Mesendoderm (in vitro differentiated cells): ENCODE measurements at regions not wholly inside any gene's neighbourhood (a gene's known extent, or its start where the extent isn't known, plus 50 kb on each side); places are given as distances from the start of the nearest gene placed in this dataset.

Source experiments
- DNase-seq: peaks from one replicate; pipeline ENCODE4 v3.0.0; 2013
- H2AK5ac ChIP-seq: 2 replicates; pipeline ENCODE4 v1.6.1; 2013; ENCODE audit warnings: low read length, inconsistent platforms
- H2BK120ac ChIP-seq: 2 replicates; pipeline ENCODE4 v1.6.1; 2013; ENCODE audit warnings: low read depth, mild to moderate bottlenecking, low read length, moderate library complexity, mixed read lengths
- H2BK15ac ChIP-seq: replicated peaks from 2 replicates; pipeline ENCODE4 v1.6.1; 2013; ENCODE audit warnings: low read depth, mild to moderate bottlenecking, moderate library complexity
- H2BK5ac ChIP-seq: 2 replicates; pipeline ENCODE4 v1.6.1; 2013; ENCODE audit warnings: low read length, inconsistent platforms
- H3K18ac ChIP-seq: 2 replicates; pipeline ENCODE4 v1.6.1; 2013; ENCODE audit warnings: mild to moderate bottlenecking, low read length, mixed read lengths
- H3K23ac ChIP-seq: one replicate; pipeline ENCODE4 v1.6.1; 2013; ENCODE audit warnings: low read length
- H3K27ac ChIP-seq: 2 replicates; pipeline ENCODE4 v1.5.1; 2013; ENCODE audit warnings: low read depth, mild to moderate bottlenecking, inconsistent platforms, low read length, moderate library complexity
- H3K27me3 ChIP-seq: 2 replicates; pipeline ENCODE4 v1.6.1; 2013; ENCODE audit warnings: low read length, control low read depth, mild to moderate bottlenecking, inconsistent platforms; ENCODE audit not compliant: insufficient read depth, poor library complexity
- H3K36me3 ChIP-seq: 2 replicates; pipeline ENCODE4 v1.6.1; 2013; ENCODE audit warnings: low read length, inconsistent platforms; ENCODE audit not compliant: control insufficient read depth, insufficient read depth
- H3K4ac ChIP-seq: one replicate; pipeline ENCODE4 v1.6.1; 2013; ENCODE audit warnings: low read depth, mild to moderate bottlenecking, low read length, moderate library complexity
- H3K4me1 ChIP-seq: 2 replicates; pipeline ENCODE4 v1.6.1; 2013; ENCODE audit warnings: low read depth, low read length, inconsistent platforms; ENCODE audit not compliant: control insufficient read depth
- H3K4me2 ChIP-seq: 2 replicates; pipeline ENCODE4 v1.6.1; 2013; ENCODE audit warnings: low read length
- H3K4me3 ChIP-seq: 2 replicates; pipeline ENCODE4 v1.5.1; 2013; ENCODE audit warnings: mild to moderate bottlenecking, low read length
- H3K56ac ChIP-seq: one replicate; pipeline ENCODE4 v1.6.1; 2013; ENCODE audit warnings: low read length
- H3K79me1 ChIP-seq: 2 replicates; pipeline ENCODE4 v1.6.1; 2013; ENCODE audit warnings: low read length, inconsistent platforms
- H3K79me2 ChIP-seq: 2 replicates; pipeline ENCODE4 v1.6.1; 2013; ENCODE audit warnings: mild to moderate bottlenecking, low read length; ENCODE audit not compliant: control insufficient read depth, insufficient read depth
- H3K9ac ChIP-seq: 2 replicates; pipeline ENCODE4 v1.6.1; 2013; ENCODE audit warnings: low read length, inconsistent platforms
- H4K5ac ChIP-seq: one replicate; pipeline ENCODE4 v1.6.1; 2013; ENCODE audit warnings: low read length
- H4K8ac ChIP-seq: one replicate; pipeline ENCODE4 v1.6.1; 2013; ENCODE audit warnings: low read depth, mild to moderate bottlenecking, control low read depth, low read length, moderate library complexity
- WGBS: extraction: QIAGEN DNeasy Blood & Tissue Kit; methylation state at CpG from one replicate; pipeline ENCODE4 v1.1.7; 2013; ENCODE audit warnings: low lambda C conversion rate, missing lambda C conversion rate; ENCODE audit not compliant: insufficient coverage; ENCODE audit errors: extremely low coverage; 5-methylcytosine and 5-hydroxymethylcytosine counted together

DNA sequence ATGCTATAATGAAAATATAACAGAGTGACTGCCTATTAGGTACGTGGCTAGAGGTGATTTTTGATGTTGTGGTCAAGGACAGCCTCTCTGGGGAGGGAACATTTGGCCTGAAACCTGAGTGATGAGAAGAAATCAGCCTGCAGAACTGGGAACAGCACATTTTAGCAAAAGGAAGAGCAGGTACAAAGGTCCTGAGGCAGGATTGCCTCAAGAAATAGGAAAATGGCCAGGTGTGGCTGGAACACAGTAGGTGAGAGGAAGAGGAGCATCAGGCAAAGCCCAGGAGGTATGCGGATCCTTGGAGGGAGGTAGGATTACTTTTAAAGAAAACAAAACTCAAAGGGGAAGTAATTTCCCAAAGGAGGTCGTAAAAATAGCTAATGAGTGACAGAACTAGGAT is 582.9 kb downstream of the MED13L start:
- Histone ChIP-seq H3K23ac (no peak overlapping the region), H3K27ac (no peak overlapping the region), H2BK5ac (no peak overlapping the region), H4K8ac (no peak overlapping the region), H4K5ac (no peak overlapping the region), H3K9ac (no peak overlapping the region), H3K4me3 (no peak overlapping the region), H3K56ac (no peak overlapping the region), H3K79me1 (no peaks in the 10 kb centered on the region), H2BK120ac (no peak overlapping the region), H3K4ac (no peak overlapping the region), H3K27me3 (no peaks in the 10 kb centered on the region), H3K79me2 (no peaks in the 10 kb centered on the region), H3K4me2 (no peak overlapping the region), H2BK15ac (no peak overlapping the region), H3K36me3 (no peaks in the 10 kb centered on the region), H3K4me1 (no peaks in the 10 kb centered on the region), H2AK5ac (no peak overlapping the region), H3K18ac (no peak overlapping the region)
- DNase-seq: no peak
- WGBS: no CpG with 5 or more reads among the region's 3 CpGs

DNA sequence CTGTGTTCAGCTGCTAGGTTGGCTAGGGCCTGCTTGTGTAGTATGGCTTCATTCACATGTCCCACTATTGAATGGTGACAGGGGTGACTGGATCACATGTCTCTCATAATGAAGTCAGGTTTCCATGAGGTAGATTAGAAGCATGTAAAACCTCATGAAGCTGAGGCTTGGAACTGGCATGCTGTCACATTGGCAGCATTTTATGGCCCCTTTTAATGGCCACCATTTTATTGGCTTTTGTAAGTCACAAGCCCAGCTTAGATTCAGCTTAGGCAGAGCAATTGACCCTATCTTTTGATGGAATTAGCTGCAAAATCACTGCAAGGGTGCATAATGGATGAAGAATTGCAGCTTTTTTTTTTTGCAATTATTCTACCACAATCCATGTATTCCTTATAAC is 583.5 kb downstream of the MED13L start:
- DNase-seq: no peak
- Histone ChIP-seq H3K9ac (no peak overlapping the region), H3K36me3 (no peaks in the 10 kb centered on the region), H3K23ac (no peak overlapping the region), H3K79me2 (no peaks in the 10 kb centered on the region), H4K5ac (no peak overlapping the region), H3K18ac (no peak overlapping the region), H3K56ac (no peak overlapping the region), H2AK5ac (no peak overlapping the region), H3K4me1 (no peaks in the 10 kb centered on the region), H3K4ac (no peak overlapping the region), H3K27ac (no peak overlapping the region), H3K4me3 (no peak overlapping the region), H3K4me2 (no peak overlapping the region), H2BK15ac (no peak overlapping the region), H3K79me1 (no peaks in the 10 kb centered on the region), H2BK120ac (no peak overlapping the region), H4K8ac (no peak overlapping the region), H2BK5ac (no peak overlapping the region), H3K27me3 (no peaks in the 10 kb centered on the region)

DNA sequence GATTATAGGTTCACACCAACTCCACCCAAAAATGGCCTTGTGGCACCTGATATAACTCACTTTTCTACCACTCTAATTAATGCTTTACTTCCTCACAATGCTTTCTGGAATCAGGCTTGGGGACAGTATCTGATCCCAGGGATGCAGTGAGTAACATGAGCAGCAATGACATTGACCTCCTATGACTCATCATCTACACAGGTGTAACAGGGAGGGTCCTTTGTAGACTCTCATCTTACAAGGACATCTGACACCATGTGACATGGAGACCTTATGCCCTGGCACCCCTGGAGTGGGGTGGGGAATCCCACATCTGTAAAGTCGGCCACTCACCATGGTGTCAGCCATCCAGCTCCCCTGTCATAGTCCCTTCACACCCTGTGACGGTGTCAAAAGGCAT is 586.4 kb downstream of the MED13L start:
- no peak overlapping the region for H2BK120ac ChIP-seq
- H3K79me1 ChIP-seq: no peaks in the 10 kb centered on the region
- H3K56ac ChIP-seq: no peak overlapping the region

DNA sequence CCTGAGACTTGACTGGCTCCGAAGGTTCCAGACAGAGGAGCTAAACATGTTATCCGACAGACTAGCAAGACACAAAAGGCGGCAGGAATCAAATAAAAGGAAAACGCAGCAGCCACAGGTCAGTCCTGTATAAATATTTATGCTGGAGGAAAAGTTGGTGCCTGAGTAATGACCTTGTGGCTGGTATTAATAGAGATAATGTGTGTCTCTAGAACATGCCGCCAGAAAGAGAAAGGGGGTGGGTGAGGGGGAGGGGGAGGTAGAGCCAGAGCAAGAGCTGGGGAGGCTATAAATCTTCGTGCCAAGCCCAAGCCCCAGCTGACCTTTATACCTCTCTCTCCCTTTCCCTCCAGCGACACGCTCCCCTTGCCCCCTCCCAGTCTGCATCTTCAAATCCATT is 590.4 kb downstream of the MED13L start:
- Histone ChIP-seq H3K36me3 (no peaks in the 10 kb centered on the region), H2AK5ac (no peak overlapping the region), H3K4ac (no peak overlapping the region), H3K18ac (no peak overlapping the region), H3K23ac (no peak overlapping the region), H3K4me2 (no peak overlapping the region), H3K27me3 (no peaks in the 10 kb centered on the region), H2BK5ac (no peak overlapping the region), H3K9ac (no peak overlapping the region), H2BK120ac (no peak overlapping the region), H4K5ac (no peak overlapping the region), H3K4me3 (no peak overlapping the region), H3K79me2 (no peaks in the 10 kb centered on the region), H3K4me1 (no peaks in the 10 kb centered on the region), H3K27ac (no peak overlapping the region), H2BK15ac (no peak overlapping the region), H4K8ac (no peak overlapping the region), H3K56ac (no peak overlapping the region), H3K79me1 (no peaks in the 10 kb centered on the region)
- no peak for DNase-seq
- WGBS: no CpG with 5 or more reads among the region's 8 CpGs

More for the DNA sequence above, 586.4 kb downstream of the MED13L start:
- Histone ChIP-seq H3K4me1 (no peaks in the 10 kb centered on the region), H2BK15ac (no peak overlapping the region), H3K9ac (no peak overlapping the region), H3K79me2 (no peaks in the 10 kb centered on the region), H3K27ac (no peak overlapping the region), H2BK5ac (no peak overlapping the region), H4K5ac (no peak overlapping the region), H3K4ac (no peak overlapping the region), H3K4me3 (no peak overlapping the region), H3K27me3 (no peaks in the 10 kb centered on the region), H2AK5ac (no peak overlapping the region), H3K23ac (no peak overlapping the region), H3K36me3 (no peaks in the 10 kb centered on the region), H3K4me2 (no peak overlapping the region), H3K18ac (no peak overlapping the region), H4K8ac (no peak overlapping the region)
- no CpG with 5 or more reads among the region's 2 CpGs for WGBS
- DNase-seq: peak; percentile 3

DNA sequence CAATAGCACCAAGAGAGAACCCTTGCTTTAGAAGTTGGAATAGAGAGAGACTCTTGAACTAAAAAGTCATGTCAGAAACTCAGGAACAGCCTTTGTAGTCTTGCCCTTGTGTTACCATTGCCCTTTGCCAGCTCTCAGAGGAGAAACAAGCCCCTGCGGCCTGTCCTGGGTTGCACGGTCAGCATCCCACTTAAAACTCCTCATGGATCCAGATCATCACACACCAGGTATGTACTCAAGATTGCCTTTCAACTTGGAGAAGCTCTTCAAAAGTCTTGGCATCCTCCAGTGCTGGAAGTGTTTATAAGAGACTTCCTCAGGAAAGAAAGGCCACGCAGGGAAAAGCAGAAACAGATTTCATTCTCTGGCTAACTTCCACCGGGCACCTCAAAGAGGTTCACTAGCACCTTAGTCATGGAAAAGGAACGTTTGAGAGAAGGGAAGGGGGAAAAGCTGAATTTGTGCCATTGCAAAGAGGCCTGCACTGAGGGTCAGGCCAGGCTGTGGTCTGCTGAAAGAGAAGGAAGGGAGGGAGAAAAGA is 594.2 kb downstream of the MED13L start:
- Histone ChIP-seq H3K4me2 (no peak overlapping the region), H2BK120ac (no peak overlapping the region), H3K23ac (no peak overlapping the region), H3K79me1 (no peaks in the 10 kb centered on the region), H3K4me3 (no peak overlapping the region), H3K4ac (no peak overlapping the region), H3K56ac (no peak overlapping the region), H2BK5ac (no peak overlapping the region), H3K79me2 (no peaks in the 10 kb centered on the region), H3K9ac (no peak overlapping the region), H4K8ac (no peak overlapping the region), H4K5ac (no peak overlapping the region), H2BK15ac (no peak overlapping the region), H3K18ac (no peak overlapping the region), H3K27ac (no peak overlapping the region), H3K27me3 (no peaks in the 10 kb centered on the region), H3K36me3 (no peaks in the 10 kb centered on the region), H2AK5ac (no peak overlapping the region), H3K4me1 (no peaks in the 10 kb centered on the region)
- DNase-seq: no peak
- WGBS: no CpG with 5 or more reads among the region's 5 CpGs

DNA sequence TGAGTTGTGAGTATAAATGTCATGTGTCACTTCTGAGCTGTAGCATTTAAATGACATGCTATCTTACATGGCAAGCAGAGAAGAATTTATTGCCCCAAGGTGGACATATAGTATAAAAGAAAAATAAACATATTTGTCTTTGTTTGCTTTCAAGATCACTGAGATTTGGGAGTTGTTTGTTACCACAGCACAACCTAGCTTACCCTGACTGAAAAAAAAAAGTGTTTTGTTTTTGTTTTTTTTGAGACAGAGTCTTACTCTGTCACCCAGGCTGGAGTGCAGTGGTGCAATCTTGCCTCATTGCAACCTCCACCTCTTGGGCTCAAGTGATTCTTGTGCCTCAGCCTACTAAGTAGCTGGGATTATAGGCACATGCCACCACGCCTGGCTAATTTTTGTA is 596.5 kb downstream of the MED13L start:
- no peaks in the 10 kb centered on the region for H3K36me3 ChIP-seq
- WGBS: no CpG with 5 or more reads among the region's 1 CpG

More for the DNA sequence above, 596.5 kb downstream of the MED13L start:
- no peaks in the 10 kb centered on the region for H3K27me3 ChIP-seq
- H3K4me2 ChIP-seq: no peak overlapping the region
- H3K4ac ChIP-seq: no peak overlapping the region
- H3K79me2 ChIP-seq: no peaks in the 10 kb centered on the region
- no peak overlapping the region for H4K5ac ChIP-seq
- no peak overlapping the region for H2BK5ac ChIP-seq
- no peaks in the 10 kb centered on the region for H3K79me1 ChIP-seq
- H2BK120ac ChIP-seq: no peak overlapping the region
- H3K27ac ChIP-seq: no peak overlapping the region
- no peak for DNase-seq
- H3K4me3 ChIP-seq: no peak overlapping the region
- H3K56ac ChIP-seq: no peak overlapping the region
- no peak overlapping the region for H3K23ac ChIP-seq
- no peak overlapping the region for H2BK15ac ChIP-seq
- no peaks in the 10 kb centered on the region for H3K4me1 ChIP-seq
- no peak overlapping the region for H2AK5ac ChIP-seq
- H3K9ac ChIP-seq: no peak overlapping the region
- no peak overlapping the region for H4K8ac ChIP-seq
- H3K18ac ChIP-seq: no peak overlapping the region
